ENCODE measurements at regions not wholly inside any gene's neighbourhood (a gene's known extent, or its start where the extent isn't known, plus 50 kb on each side); places are given as distances from the start of the nearest gene placed in this dataset.

DNA sequence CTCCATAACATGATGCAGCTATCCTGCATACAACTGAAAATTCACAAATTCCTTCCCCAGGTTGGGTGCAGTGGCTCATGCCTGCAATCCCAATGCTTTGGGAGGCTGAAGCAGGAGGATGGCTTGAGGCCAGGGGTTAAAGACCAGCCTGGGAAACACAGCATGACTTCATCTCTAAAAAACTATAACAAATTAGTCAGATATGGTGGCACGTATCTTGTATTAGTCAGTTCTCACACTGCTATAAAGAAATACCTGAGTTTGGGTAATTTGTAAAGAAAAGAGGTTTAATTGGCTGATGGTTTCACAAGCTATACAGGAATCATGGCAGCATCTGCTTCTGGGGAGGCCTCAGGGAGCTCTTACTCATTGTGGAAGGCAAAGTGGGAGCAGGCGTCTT is 56.4 kb upstream of the DAPK1 start:
- TF ChIP-seq, protein P1, sequence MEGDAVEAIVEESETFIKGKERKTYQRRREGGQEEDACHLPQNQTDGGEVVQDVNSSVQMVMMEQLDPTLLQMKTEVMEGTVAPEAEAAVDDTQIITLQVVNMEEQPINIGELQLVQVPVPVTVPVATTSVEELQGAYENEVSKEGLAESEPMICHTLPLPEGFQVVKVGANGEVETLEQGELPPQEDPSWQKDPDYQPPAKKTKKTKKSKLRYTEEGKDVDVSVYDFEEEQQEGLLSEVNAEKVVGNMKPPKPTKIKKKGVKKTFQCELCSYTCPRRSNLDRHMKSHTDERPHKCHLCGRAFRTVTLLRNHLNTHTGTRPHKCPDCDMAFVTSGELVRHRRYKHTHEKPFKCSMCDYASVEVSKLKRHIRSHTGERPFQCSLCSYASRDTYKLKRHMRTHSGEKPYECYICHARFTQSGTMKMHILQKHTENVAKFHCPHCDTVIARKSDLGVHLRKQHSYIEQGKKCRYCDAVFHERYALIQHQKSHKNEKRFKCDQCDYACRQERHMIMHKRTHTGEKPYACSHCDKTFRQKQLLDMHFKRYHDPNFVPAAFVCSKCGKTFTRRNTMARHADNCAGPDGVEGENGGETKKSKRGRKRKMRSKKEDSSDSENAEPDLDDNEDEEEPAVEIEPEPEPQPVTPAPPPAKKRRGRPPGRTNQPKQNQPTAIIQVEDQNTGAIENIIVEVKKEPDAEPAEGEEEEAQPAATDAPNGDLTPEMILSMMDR (conservative IDR thresholded peaks at IDR 0.05; ENCODE audit: low read depth, low read length) = no peak
- TF ChIP-seq EZH2 (IDR thresholded peaks at IDR 0.05; ENCODE audit: low read length, unreplicated experiment) = no peak

All from PC-3 (cell line).